Lower lobe of right lung (tissue), 2 donors: ENCODE measurements at regions not wholly inside any gene's neighbourhood (a gene's known extent, or its start where the extent isn't known, plus 50 kb on each side); places are given as distances from the start of the nearest gene placed in this dataset.

ENCODE experiments used
- ATAC-seq, 2 donors: fragments of 200-7000 bp; cut with Tn5 transposase; one replicate each; pipeline ENCODE4 v1.9.1; 2020 to 2022; ENCODE audit warnings: mild to moderate bottlenecking in 2 of 2, moderate library complexity in 2 of 2
- DNase-seq: peaks from one replicate; pipeline ENCODE4 v3.0.0-alpha.2; 2020
- H3K27ac ChIP-seq: fragments of 200-600 bp; one replicate; pipeline ENCODE4 v1.8.0; 2022
- H3K27me3 ChIP-seq: fragments of 200-600 bp; one replicate; pipeline ENCODE4 v1.8.0; 2022; ENCODE audit warnings: low read depth
- H3K36me3 ChIP-seq: fragments of 200-600 bp; one replicate; pipeline ENCODE4 v1.8.0; 2022; ENCODE audit warnings: mild to moderate bottlenecking
- H3K4me1 ChIP-seq: fragments of 200-600 bp; one replicate; pipeline ENCODE4 v1.8.0; 2022
- H3K4me3 ChIP-seq: fragments of 200-600 bp; one replicate; pipeline ENCODE4 v1.8.0; 2022; ENCODE audit warnings: mild to moderate bottlenecking
- H3K9me3 ChIP-seq: fragments of 200-600 bp; one replicate; pipeline ENCODE4 v1.8.0; 2022
- CTCF ChIP-seq: fragments of 200-600 bp; IDR thresholded peaks from one replicate; pipeline ENCODE4 v1.8.0; 2022; ENCODE audit warnings: antibody characterized with exemption, mild to moderate bottlenecking
- intact Hi-C: fragments of 100-400 bp; cut with DNase I; formaldehyde crosslinking; loops from one replicate; pipeline ENCODE4 v1.11.0; 2022
- donor health status: DM: no; HTN: yes; CAD: no; lungs with severe emphysema.

- Histone ChIP-seq H3K9me3 (no peaks in the 10 kb centered on the region), H3K4me3 (no peak overlapping the region), H3K36me3 (no peaks in the 10 kb centered on the region), H3K27ac (no peak overlapping the region), H3K4me1 (no peaks in the 10 kb centered on the region), H3K27me3 (no peaks in the 10 kb centered on the region)
- no peak for TF ChIP-seq CTCF
- DNase-seq = no peak
- no peak for ATAC-seq
- intact Hi-C loops = no loop called here
Measured at GRCh38 chrX:27910412-27910811, 70.8 kb downstream of the DCAF8L1 start.

GRCh38 chrX:27903960-27904359 lies 77.3 kb downstream of the DCAF8L1 start:
- no peak for DNase-seq
- H3K4me1 ChIP-seq = no peaks in the 10 kb centered on the region
- ATAC-seq = no peak
- no peak for TF ChIP-seq CTCF
- intact Hi-C loops = no loop called here
- no peaks in the 10 kb centered on the region for H3K27me3 ChIP-seq
- no peak overlapping the region for H3K4me3 ChIP-seq
- H3K36me3 ChIP-seq = no peaks in the 10 kb centered on the region
- no peaks in the 10 kb centered on the region for H3K9me3 ChIP-seq
- H3K27ac ChIP-seq = no peak overlapping the region

DNA sequence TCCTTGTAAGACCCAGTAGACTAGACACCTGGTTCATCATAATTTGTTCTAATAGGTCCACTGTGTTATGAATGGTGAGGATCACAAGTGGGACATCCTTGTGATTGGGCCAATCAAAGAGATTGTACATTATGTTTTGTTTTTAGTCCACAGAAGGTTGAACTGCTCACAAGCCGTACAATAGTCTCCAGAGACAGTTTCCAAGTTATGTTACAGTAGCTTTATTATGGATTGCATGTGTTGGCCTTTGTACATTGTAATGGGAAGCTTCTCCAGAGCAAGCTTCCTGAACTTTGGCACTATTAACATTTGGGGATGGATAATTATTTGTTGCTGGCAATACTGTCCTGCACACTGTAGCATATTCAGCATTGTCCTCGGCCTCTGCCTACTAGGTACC lies 86.1 kb downstream of the MAGEB10 start:
- Histone ChIP-seq H3K9me3 (no peaks in the 10 kb centered on the region), H3K4me3 (no peak overlapping the region), H3K27me3 (no peaks in the 10 kb centered on the region), H3K4me1 (no peaks in the 10 kb centered on the region), H3K36me3 (no peaks in the 10 kb centered on the region), H3K27ac (no peak overlapping the region)
- no peak for TF ChIP-seq CTCF
- DNase-seq (no peak), ATAC-seq (no peak)
- intact Hi-C loops = no loop called here

- ATAC-seq = no peak
- H3K9me3 ChIP-seq = no peaks in the 10 kb centered on the region
Measured at GRCh38 chrX:27893211-27893610, 85.4 kb downstream of the MAGEB10 start.

DNA sequence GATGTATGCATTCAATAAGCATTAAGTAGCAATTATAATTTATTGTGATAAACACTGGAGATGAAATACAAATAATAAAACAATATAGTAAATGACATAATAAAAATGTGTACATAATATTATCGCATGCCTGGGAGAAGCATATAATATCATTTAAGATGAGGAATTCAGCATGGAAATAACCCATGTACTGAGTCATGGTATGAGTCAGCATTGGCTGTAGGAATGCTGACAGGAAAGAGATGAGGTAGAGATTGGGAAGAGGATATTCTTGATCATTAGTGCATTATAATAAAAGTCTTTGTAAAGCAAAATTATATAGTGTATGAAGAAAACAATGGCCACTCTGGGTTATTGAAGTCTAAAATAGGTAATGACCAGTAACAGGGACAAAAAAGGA lies 82.8 kb downstream of the MAGEB10 start:
- intact Hi-C loops = no loop called here
- Histone ChIP-seq H3K27ac (no peak overlapping the region), H3K27me3 (no peaks in the 10 kb centered on the region), H3K4me3 (no peak overlapping the region), H3K9me3 (no peaks in the 10 kb centered on the region), H3K36me3 (no peaks in the 10 kb centered on the region), H3K4me1 (no peaks in the 10 kb centered on the region)
- no peak for TF ChIP-seq CTCF
- ATAC-seq (no peak), DNase-seq (no peak)

More at GRCh38 chrX:27893211-27893610, 85.4 kb downstream of the MAGEB10 start:
- Histone ChIP-seq H3K4me3 (no peak overlapping the region), H3K27ac (no peak overlapping the region), H3K27me3 (no peaks in the 10 kb centered on the region), H3K36me3 (no peaks in the 10 kb centered on the region), H3K4me1 (no peaks in the 10 kb centered on the region)
- intact Hi-C loops = no loop called here
- TF ChIP-seq CTCF = no peak
- DNase-seq = no peak

- Histone ChIP-seq H3K27ac (no peak overlapping the region), H3K4me1 (no peaks in the 10 kb centered on the region), H3K36me3 (no peaks in the 10 kb centered on the region), H3K27me3 (no peaks in the 10 kb centered on the region), H3K4me3 (no peak overlapping the region), H3K9me3 (no peaks in the 10 kb centered on the region)
- TF ChIP-seq CTCF = no peak
- DNase-seq (no peak), ATAC-seq (no peak)
- intact Hi-C loops = no loop called here
Measured at GRCh38 chrX:27889878-27890277, 82.1 kb downstream of the MAGEB10 start.
